ENCODE measurements at regions not wholly inside any gene's neighbourhood (a gene's known extent, or its start where the extent isn't known, plus 50 kb on each side); places are given as distances from the start of the nearest gene placed in this dataset.

DNA sequence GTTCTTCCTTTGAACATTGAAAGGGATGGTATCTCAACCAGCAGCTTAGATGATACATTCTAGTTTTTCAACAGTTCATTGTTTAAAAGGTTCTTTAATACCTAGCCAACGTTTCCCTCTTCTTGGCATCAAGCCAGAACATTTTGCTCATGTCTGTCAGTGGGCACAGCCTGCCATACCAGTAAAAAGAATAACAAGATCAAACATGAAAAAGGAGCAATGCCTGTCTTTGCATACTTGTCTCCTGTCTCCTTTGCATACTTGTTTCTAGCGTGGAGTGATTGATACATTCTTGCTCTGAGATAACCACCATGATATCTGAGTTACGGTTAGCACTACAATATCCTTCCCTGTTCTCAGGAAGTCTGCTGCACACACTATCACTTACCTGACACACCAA lies 248.6 kb upstream of the DAPK1 start:
- Histone ChIP-seq H3K27me3 (ENCODE audit: low read length) (no peaks in the 10 kb centered on the region), H3K36me3 (ENCODE audit: low read depth, low read length) (no peaks in the 10 kb centered on the region), H3K27ac (ENCODE audit: low read length) (no peak overlapping the region), H3K4me3 (ENCODE audit: low read length) (no peak overlapping the region), H4K20me1 (ENCODE audit: low read length) (no peaks in the 10 kb centered on the region), H3F3A (ENCODE audit: low read length, unreplicated experiment) (no peaks in the 10 kb centered on the region), H3K4me2 (ENCODE audit: low read length) (no peak overlapping the region), H3K4me1 (ENCODE audit: insufficient read depth, low read length) (no peaks in the 10 kb centered on the region), H3K9ac (ENCODE audit: low read length) (no peak overlapping the region), H2AFZ (ENCODE audit: low read length) (no peak overlapping the region), H3K9me2 (replicated peaks; ENCODE audit: low read length) (no peaks in the 10 kb centered on the region), H3K79me2 (ENCODE audit: low read length) (no peaks in the 10 kb centered on the region), H3K9me3 (ENCODE audit: low read length) (no peaks in the 10 kb centered on the region)
- TF ChIP-seq, protein P1, sequence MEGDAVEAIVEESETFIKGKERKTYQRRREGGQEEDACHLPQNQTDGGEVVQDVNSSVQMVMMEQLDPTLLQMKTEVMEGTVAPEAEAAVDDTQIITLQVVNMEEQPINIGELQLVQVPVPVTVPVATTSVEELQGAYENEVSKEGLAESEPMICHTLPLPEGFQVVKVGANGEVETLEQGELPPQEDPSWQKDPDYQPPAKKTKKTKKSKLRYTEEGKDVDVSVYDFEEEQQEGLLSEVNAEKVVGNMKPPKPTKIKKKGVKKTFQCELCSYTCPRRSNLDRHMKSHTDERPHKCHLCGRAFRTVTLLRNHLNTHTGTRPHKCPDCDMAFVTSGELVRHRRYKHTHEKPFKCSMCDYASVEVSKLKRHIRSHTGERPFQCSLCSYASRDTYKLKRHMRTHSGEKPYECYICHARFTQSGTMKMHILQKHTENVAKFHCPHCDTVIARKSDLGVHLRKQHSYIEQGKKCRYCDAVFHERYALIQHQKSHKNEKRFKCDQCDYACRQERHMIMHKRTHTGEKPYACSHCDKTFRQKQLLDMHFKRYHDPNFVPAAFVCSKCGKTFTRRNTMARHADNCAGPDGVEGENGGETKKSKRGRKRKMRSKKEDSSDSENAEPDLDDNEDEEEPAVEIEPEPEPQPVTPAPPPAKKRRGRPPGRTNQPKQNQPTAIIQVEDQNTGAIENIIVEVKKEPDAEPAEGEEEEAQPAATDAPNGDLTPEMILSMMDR (conservative IDR thresholded peaks at IDR 0.05; ENCODE audit: low read depth, low read length) = no peak
- TF ChIP-seq EZH2phosphoT487 (IDR thresholded peaks at IDR 0.05; ENCODE audit: borderline replicate concordance, low read length) (no peak), EZH2 (IDR thresholded peaks at IDR 0.05; ENCODE audit: low read length, unreplicated experiment) (no peak)
- ATAC-seq (no peak), DNase-seq (no peak)
- ChIA-PET POLR2A (ENCODE audit: unreplicated experiment) (no interaction called here), CTCF (no interaction called here)
- intact Hi-C loops (cut with micrococcal nuclease) = no loop called here
- BruUV-seq (replicated peaks) = no TSS peak

DNA sequence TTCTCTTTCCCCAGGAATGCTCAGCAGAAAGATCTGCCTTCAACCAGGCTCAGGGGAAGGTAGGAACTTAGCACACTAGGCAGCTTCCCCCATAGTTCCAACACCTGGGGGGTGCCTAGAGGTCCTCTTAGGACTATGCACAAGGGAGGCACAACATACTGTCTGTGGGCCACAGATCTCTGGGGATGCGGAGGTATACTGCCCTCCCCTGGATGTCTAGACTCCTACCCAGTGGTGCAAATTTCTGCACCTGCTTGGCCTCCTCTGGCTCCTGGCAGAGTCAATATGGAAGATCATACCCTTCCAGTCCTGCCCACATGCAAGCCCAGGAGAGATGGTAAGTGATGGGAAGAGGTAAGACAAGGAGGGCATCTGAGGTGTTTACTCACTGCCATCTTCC lies 247.5 kb upstream of the DAPK1 start:
- Histone ChIP-seq H3K79me2 (ENCODE audit: low read length) (no peaks in the 10 kb centered on the region), H3K9ac (ENCODE audit: low read length) (no peak overlapping the region), H3K27me3 (ENCODE audit: low read length) (no peaks in the 10 kb centered on the region), H3K9me2 (replicated peaks; ENCODE audit: low read length) (no peaks in the 10 kb centered on the region), H3K4me2 (ENCODE audit: low read length) (no peak overlapping the region), H3K4me1 (ENCODE audit: insufficient read depth, low read length) (no peaks in the 10 kb centered on the region), H3K27ac (ENCODE audit: low read length) (no peak overlapping the region), H3K9me3 (ENCODE audit: low read length) (no peaks in the 10 kb centered on the region), H3K4me3 (ENCODE audit: low read length) (no peak overlapping the region), H2AFZ (ENCODE audit: low read length) (no peak overlapping the region), H4K20me1 (ENCODE audit: low read length) (no peaks in the 10 kb centered on the region), H3K36me3 (ENCODE audit: low read depth, low read length) (no peaks in the 10 kb centered on the region), H3F3A (ENCODE audit: low read length, unreplicated experiment) (no peaks in the 10 kb centered on the region)
- intact Hi-C loops (cut with micrococcal nuclease) = no loop called here
- no peak for ATAC-seq
- BruUV-seq (replicated peaks) = no TSS peak
- no peak for DNase-seq
- no peak for TF ChIP-seq EZH2 (IDR thresholded peaks at IDR 0.05; ENCODE audit: low read length, unreplicated experiment)
- CTCF ChIA-PET = no interaction called here
- POLR2A ChIA-PET (ENCODE audit: unreplicated experiment) = no interaction called here

DNA sequence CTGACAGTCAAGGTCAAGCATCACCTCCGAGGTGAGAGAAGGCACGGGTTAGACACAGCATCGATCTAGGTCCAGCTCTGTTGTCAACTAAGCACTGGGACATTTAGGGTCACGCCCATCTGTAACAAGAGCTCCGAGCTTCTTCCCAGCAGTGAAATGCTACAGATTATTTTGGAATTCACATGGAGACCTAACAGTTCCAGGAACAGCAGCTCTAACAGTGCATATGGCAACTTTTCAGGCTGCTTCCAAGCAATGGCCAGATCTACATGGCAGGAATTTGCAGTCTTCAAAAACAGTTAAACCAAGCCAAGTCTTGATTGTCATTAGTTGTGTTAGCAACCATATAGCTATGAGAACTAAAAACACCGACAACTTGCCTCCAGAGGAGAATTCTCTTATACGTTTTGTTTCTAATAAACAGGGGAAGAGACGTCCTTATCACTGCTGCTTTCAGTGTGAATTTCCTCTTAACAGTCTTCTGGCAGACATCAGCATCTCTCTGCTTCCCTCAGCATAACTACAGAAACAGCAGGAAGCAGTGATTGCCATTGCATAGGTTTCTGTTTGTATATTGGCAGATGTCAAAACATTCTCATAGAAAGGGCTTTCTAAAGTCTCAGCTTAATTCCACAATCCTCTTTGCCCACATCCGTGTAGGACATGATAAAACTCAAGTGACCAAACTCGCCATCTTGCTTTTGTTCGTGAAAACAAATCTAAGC lies 242.1 kb upstream of the DAPK1 start:
- Histone ChIP-seq H3K4me2 (ENCODE audit: low read length) (no peak overlapping the region), H4K20me1 (ENCODE audit: low read length) (no peaks in the 10 kb centered on the region), H3K27ac (ENCODE audit: low read length) (no peak overlapping the region), H3K4me1 (ENCODE audit: insufficient read depth, low read length) (no peaks in the 10 kb centered on the region), H3F3A (ENCODE audit: low read length, unreplicated experiment) (no peaks in the 10 kb centered on the region), H3K27me3 (ENCODE audit: low read length) (no peaks in the 10 kb centered on the region), H3K4me3 (ENCODE audit: low read length) (no peak overlapping the region), H3K9me3 (ENCODE audit: low read length) (no peaks in the 10 kb centered on the region), H3K9ac (ENCODE audit: low read length) (no peak overlapping the region), H3K79me2 (ENCODE audit: low read length) (no peaks in the 10 kb centered on the region), H2AFZ (ENCODE audit: low read length) (no peak overlapping the region), H3K36me3 (ENCODE audit: low read depth, low read length) (no peaks in the 10 kb centered on the region), H3K9me2 (replicated peaks; ENCODE audit: low read length) (no peaks in the 10 kb centered on the region)
- ATAC-seq = no peak
- CTCF ChIA-PET = no interaction called here
- intact Hi-C loops (cut with micrococcal nuclease) = no loop called here
- POLR2A ChIA-PET (ENCODE audit: unreplicated experiment) = no interaction called here
- TF ChIP-seq EZH2phosphoT487 (IDR thresholded peaks at IDR 0.05; ENCODE audit: borderline replicate concordance, low read length) = no peak
- TF ChIP-seq, protein P1 (conservative IDR thresholded peaks at IDR 0.05; ENCODE audit: low read depth, low read length) = no peak
- no peak for TF ChIP-seq EZH2 (IDR thresholded peaks at IDR 0.05; ENCODE audit: low read length, unreplicated experiment)
- no peak for DNase-seq
- no TSS peak for BruUV-seq (replicated peaks)

Measured in PC-3 (cell line).